Loucy (cell line): ENCODE measurements at regions not wholly inside any gene's neighbourhood (a gene's known extent, or its start where the extent isn't known, plus 50 kb on each side); places are given as distances from the start of the nearest gene placed in this dataset.

ENCODE experiments used
- CTCF ChIP-seq: fragments of 200-600 bp; sonication (generic); conservative IDR thresholded peaks from 2 replicates; pipeline ENCODE4 v1.5.1; 2014; ENCODE audit warnings: mild to moderate bottlenecking, antibody characterized with exemption, low read length
- EZH2phosphoT487 ChIP-seq: fragments of 200-600 bp; IDR thresholded peaks from 2 replicates; pipeline ENCODE4 v1.6.1; 2018; ENCODE audit warnings: antibody characterized with exemption, mild to moderate bottlenecking, moderate library complexity, borderline replicate concordance

GRCh38 chr2:66846887-66847286, 412.0 kb downstream of the MEIS1 start:
- TF ChIP-seq CTCF (no peak), EZH2phosphoT487 (no peak)
